ENCODE measurements at regions not wholly inside any gene's neighbourhood (a gene's known extent, or its start where the extent isn't known, plus 50 kb on each side); places are given as distances from the start of the nearest gene placed in this dataset.

DNA sequence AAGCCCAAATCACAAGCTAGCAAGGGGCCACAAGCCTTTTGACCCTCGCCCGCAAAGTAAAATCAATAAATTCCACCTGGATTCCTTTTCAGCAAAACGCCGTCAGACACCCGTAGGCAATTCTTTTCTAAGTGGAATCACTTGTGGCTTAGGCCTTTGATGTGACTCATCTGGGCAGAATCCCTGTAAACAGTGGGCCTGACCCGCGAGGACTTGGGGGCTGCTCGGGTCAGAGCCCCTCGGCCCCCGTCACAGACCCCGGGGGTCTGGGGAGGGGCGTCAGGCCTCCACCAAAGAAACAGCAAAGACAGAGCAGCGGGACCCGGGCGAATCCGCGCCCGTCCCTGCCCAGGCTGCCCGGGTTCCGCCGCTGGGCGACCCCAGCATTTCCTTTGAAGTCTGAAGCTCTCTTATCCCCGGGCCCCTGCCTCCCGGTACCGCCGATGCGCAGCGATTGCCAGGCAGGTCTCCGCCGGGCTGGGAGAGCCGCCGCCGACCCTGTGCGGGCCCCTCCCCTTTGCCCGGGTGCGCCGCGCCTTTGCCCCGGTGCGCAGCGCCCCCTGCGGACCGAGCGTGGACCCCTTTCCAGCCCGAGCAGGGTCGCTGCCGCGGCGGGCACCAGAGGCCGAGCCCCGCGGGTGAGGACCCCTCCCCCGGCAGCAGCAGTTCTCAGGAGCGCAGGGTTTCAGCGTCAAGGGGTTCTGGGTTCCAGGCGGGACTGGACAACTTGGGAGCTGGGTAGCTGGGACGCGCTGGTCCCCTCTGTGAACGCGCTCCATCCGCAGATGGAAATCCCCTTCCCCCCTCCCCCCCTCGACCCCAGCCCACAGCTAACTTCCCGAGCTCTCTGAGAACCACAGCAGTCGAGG is 178.3 kb downstream of the UACA start:
- Histone ChIP-seq H3K4me3 (peak overlapping the region; percentile 23 to 39 (median 26)), H3K27me3 (peaks cover 0 to 39% (median 20%) of the 10 kb centered on the region in 3 donors), H3K4me1 (peaks cover 5 to 13% (median 10%) of the 10 kb centered on the region in 4 donors), H3K27ac (no peak overlapping the region), H3K36me3 (no peaks in the 10 kb centered on the region), H3K9me3 (no peaks in the 10 kb centered on the region)
- peak; percentile 27 to 77 for DNase-seq
- intact Hi-C loops (cut with DNase I; ENCODE audit: low total_unique reads), result no loop called here
- 13 to 27% (median 16%) methylated on average over 27 to 63 of the region's 64 CpGs for WGBS, 5 donors
- TF ChIP-seq EP300 (IDR thresholded peaks at IDR 0.05) (no peak), POLR2A (IDR thresholded peaks at IDR 0.05) (no peak), POLR2AphosphoS5 (IDR thresholded peaks at IDR 0.05) (no peak)
- TF ChIP-seq, protein P1, sequence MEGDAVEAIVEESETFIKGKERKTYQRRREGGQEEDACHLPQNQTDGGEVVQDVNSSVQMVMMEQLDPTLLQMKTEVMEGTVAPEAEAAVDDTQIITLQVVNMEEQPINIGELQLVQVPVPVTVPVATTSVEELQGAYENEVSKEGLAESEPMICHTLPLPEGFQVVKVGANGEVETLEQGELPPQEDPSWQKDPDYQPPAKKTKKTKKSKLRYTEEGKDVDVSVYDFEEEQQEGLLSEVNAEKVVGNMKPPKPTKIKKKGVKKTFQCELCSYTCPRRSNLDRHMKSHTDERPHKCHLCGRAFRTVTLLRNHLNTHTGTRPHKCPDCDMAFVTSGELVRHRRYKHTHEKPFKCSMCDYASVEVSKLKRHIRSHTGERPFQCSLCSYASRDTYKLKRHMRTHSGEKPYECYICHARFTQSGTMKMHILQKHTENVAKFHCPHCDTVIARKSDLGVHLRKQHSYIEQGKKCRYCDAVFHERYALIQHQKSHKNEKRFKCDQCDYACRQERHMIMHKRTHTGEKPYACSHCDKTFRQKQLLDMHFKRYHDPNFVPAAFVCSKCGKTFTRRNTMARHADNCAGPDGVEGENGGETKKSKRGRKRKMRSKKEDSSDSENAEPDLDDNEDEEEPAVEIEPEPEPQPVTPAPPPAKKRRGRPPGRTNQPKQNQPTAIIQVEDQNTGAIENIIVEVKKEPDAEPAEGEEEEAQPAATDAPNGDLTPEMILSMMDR (IDR thresholded peaks at IDR 0.05), result peak in 4 of 7 experiments; percentile 13 to 41 (median 20)

DNA sequence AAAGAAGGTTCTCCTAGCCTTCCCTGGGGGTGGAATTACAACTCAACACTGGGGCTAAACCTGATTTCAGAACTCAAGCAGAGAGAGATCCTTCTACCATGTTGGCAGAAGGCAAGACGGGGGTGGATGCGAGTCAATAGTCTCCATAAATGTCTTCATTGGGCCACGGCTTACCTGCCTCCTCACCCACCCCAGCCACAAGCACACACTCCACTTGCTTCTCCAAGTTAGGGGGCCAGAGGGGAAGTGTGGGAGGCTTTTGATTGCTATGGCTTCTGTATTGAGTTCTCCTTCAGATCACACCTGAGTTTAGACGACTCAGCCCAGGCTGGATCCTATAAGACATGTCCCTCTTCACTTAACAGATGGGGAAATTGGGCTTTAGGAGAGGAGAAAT is 178.9 kb downstream of the UACA start:
- H3K4me1 ChIP-seq, result peaks cover 5 to 13% (median 10%) of the 10 kb centered on the region in 4 donors
- intact Hi-C loops (cut with DNase I; ENCODE audit: low total_unique reads), result no loop called here
- DNase-seq, result peak in 1 of 2 donors; percentile 10
- H3K4me3 ChIP-seq, result no peak overlapping the region
- H3K9me3 ChIP-seq, result no peaks in the 10 kb centered on the region
- no peaks in the 10 kb centered on the region for H3K36me3 ChIP-seq
- no peak for TF ChIP-seq POLR2A (IDR thresholded peaks at IDR 0.05)
- TF ChIP-seq EP300 (IDR thresholded peaks at IDR 0.05), result no peak
- TF ChIP-seq POLR2AphosphoS5 (IDR thresholded peaks at IDR 0.05), result no peak
- TF ChIP-seq, protein P1 (IDR thresholded peaks at IDR 0.05), result no peak
- H3K27ac ChIP-seq, result no peak overlapping the region
- WGBS, 5 donors, result 91 to 96% (median 95%) methylated on average over 4 of the region's 4 CpGs
- H3K27me3 ChIP-seq, result peaks cover 0 to 42% (median 20%) of the 10 kb centered on the region in 3 donors

DNA sequence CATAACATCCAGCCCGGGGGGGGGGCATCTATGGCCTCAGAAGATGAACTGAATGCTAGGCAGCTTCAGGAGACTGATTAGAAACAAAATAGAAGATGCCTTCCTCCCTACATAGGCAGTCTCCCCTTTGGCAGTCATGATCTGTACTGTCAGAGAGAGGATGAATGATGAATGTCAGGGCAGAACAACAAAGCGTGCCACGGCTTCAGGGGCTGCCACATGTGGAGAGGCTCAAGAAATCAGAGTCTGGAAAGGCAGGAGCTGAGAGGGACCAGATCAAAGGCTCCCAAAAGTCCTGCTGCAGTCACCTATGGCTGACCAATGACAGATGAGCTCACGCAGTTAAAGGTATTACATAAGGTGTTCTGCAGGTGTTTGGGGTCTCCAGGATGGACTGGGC is 180.4 kb downstream of the UACA start:
- Histone ChIP-seq H3K4me1 (peaks cover 5 to 13% (median 10%) of the 10 kb centered on the region in 4 donors), H3K36me3 (no peaks in the 10 kb centered on the region), H3K4me3 (no peak overlapping the region), H3K27me3 (peaks cover 0 to 42% (median 20%) of the 10 kb centered on the region in 3 donors), H3K9me3 (no peaks in the 10 kb centered on the region), H3K27ac (no peak overlapping the region)
- DNase-seq, result no peak
- TF ChIP-seq, protein P1 (IDR thresholded peaks at IDR 0.05), result no peak
- no peak for TF ChIP-seq POLR2A (IDR thresholded peaks at IDR 0.05)
- no peak for TF ChIP-seq POLR2AphosphoS5 (IDR thresholded peaks at IDR 0.05)
- no peak for TF ChIP-seq EP300 (IDR thresholded peaks at IDR 0.05)
- 64 to 73% (median 67%) methylated on average over 4 of the region's 4 CpGs for WGBS, 5 donors
- intact Hi-C loops (cut with DNase I; ENCODE audit: low total_unique reads), result no loop called here

DNA sequence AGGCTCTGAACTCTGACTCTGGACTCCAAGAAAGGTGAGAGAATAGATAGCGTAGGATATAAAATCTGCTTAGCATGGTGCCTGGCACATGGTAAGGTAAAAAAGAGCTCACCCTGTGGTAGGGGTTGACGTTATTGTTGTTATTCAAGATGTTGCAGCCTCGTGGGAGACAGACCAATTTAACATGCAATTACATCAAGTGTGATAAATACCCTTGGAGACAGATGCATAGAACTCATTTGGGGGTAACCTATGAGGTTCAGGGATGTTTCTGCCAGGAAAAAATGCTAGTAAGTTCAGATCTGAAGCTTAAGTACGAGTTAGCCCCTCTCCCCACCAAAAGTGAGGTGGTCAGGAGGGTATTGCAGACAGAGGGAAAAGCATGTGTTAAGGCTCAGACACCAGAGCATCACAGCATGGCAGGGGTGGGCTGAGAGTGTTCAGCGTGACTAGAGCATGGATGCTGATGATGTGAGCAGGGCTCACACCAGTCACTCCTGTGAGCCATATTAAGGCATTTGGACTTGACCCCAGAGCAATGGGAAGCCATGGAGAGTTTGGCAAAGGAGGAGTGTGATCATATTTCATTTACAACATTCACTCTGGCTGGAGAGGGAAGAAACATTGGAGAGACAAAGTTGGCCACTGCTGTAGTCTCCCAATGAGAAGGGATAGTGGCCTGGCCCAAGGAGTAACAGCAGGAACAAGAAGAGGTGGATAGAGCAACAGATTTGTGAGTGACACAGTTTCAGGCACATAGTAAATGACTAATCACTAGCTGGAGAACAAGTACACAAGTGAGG is 181.0 kb downstream of the UACA start:
- DNase-seq, result no peak
- Histone ChIP-seq H3K36me3 (no peaks in the 10 kb centered on the region), H3K4me1 (peaks cover 5 to 13% (median 10%) of the 10 kb centered on the region in 4 donors), H3K4me3 (no peak overlapping the region), H3K9me3 (no peaks in the 10 kb centered on the region), H3K27ac (no peak overlapping the region), H3K27me3 (peaks cover 0 to 42% (median 20%) of the 10 kb centered on the region in 3 donors)
- TF ChIP-seq, protein P1 (IDR thresholded peaks at IDR 0.05), result no peak
- TF ChIP-seq POLR2A (IDR thresholded peaks at IDR 0.05), result no peak
- no peak for TF ChIP-seq EP300 (IDR thresholded peaks at IDR 0.05)
- no peak for TF ChIP-seq POLR2AphosphoS5 (IDR thresholded peaks at IDR 0.05)
- intact Hi-C loops (cut with DNase I; ENCODE audit: low total_unique reads), result no loop called here
- 64 to 72% (median 69%) methylated on average over 5 of the region's 5 CpGs for WGBS, 5 donors

All from stomach (tissue), 8 donors.